Fibroblast of skin of back (primary cell): ENCODE measurements at regions not wholly inside any gene's neighbourhood (a gene's known extent, or its start where the extent isn't known, plus 50 kb on each side); places are given as distances from the start of the nearest gene placed in this dataset.
A peak's percentile ranks its signal among the peaks of the same experiment; 100 is the strongest.

Experiments
- DNase-seq: peaks from one replicate; pipeline ENCODE4 v3.0.0-alpha.2; 2013

GRCh38 chr20:57840066-57840465 is 130.3 kb upstream of the PMEPA1 start:
- DNase-seq: no peak

- DNase-seq: peak; percentile 15
These were observed 128.9 kb upstream of the PMEPA1 start for GRCh38 chr20:57838670-57839151.

- DNase-seq: no peak
These were observed 127.6 kb upstream of the PMEPA1 start for GRCh38 chr20:57837208-57838035.

- no peak for DNase-seq
These were observed 126.0 kb upstream of the PMEPA1 start for GRCh38 chr20:57835588-57836455.

- DNase-seq: no peak
These were observed 125.2 kb upstream of the PMEPA1 start for GRCh38 chr20:57835074-57835452.

DNA sequence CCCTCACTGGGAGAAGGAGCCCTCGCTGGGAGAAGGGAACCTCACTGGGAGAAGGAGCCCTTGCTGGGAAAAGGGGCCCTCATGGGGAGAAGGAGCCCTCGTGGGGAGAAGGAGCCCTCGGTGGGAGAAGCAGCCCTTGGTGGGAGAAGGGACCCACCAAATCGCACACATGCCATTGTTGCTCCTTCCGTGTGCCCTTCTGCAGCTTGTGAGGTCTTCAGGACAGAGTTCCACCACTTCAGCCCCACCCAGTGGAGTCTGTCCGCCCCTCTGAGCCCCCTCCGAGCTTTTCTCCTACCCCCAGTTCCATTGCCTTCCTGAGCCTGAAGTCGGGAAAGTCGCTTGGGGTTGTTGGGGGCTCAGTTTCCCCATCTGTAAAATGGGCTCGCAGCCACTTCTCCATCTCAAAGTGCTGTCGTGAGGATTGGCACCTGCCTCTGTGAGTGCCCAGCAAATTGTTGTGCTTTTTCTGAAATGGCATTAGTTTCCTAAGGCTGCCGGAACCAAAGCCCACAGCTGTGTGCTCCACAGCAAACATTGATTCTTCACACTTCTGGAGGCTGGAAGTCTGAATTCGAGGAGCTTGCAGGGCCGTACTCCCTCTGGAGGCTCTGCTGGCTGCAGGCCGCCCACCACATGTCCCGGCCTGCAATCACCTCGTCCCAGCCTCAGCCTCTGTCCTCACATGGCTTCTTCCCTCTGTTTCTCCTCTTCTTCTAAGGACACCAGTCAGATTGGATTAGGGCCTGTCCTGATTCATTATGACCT is 124.7 kb upstream of the PMEPA1 start:
- DNase-seq: no peak

DNA sequence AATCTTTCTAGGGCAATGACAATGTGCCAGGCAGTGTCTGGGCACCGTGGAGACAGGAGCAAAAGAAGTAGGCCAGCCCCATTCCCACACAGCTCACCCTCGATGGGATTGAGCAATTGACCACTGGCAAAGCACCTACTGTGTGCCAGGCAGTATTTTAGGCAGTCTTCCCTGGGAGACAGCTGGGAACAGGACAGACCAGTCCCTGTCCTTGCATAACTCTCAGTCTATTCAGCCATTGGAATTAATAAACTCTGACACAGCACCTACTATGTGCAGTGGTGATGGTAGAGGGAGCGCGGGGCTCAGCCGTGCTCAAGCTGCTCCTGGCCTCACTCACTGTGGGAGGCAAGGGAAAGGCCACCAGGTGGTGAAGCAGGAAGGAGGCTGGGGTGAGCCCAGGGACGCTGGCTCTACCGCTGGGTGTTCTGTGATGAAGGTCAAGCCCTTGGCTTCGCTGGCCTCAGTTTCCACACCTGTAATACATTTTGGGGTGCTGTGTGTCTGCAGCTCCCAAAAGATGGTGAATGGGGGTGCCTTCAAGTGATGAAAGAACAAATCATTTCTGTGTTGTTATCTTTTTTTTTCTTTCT is 122.3 kb upstream of the PMEPA1 start:
- no peak for DNase-seq

DNA sequence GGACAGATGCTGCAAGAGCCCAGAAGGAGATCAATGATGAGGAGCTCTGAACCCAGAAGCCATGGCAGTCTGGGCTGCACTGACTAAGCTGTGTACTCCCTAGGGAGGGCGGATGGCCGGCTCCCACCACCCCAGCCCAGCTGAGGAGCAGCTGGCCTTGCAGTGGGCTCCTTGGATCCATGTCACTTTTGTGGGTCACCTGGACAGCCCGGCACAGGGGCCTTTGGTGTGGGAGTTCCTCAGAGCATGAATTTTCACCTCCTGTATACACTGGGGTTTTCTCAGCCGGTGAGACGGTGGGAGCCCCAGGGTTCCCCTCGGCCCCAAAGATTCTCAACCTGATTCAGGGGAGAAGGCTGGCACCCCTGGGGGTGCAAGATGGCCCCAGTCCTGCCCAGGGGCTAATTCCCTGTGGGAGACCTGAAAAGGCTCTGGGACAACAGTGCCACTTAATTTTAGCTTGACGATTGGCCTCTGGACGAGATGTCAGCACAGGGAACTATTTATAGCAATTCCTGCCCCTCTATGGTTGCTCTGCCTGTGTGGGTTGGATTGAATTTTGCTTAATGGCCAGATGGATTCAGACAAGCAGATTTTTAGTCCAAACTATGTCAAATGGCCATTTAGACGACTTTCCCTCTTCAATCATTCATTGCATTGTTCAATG is 121.6 kb upstream of the PMEPA1 start:
- DNase-seq: no peak

DNA sequence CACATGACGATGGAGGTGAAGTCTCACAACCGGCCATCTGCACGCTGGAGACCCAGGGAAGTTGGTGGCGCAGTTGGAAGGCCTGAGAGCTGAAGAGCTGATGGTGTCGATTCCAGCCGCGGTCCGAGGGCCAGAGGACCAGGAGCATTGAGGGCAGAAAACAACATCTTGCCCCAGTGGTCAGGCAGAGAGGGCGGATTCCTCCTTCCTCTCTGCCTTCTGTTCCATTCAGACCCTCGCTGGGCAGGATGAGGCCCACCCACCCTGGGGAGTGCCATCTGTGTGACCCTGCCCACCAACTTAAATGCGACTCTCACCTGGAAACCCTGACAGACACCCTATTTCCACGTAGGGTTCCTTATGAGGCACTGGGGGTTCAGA is 120.7 kb upstream of the PMEPA1 start:
- no peak for DNase-seq

DNA sequence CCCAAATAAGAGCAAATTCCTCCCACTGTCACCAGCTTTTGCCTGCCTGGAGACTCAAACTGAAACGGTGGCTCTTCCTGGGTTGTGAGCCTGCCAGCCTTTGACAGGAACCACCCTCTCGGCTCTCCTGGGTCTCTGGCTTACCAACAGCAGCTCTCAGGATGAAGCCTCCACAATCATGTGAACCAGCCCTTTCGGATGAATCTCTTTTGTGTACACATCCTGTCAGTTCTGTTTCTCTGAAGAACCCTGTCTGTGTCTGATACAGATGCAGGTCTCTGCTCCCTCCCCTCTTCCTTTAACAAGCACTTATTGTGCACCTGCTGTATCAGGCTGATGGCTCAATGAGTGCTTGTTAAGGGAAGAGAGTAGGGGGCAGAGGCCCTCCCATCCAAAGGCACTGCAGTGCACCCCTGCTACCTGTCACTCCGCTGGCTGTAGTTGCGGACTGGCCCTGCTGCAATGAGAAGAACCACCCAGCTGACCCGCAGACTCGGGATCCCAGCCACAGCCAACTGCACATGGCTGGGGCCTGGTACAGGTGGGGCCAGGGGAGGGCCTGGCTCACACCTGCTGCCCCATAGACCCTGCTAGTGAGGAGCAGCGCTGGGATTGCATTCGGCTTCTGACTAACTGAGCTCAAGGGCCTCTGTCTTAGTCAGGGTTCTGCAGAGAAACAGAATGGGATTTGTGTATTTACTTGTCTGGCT is 120.1 kb upstream of the PMEPA1 start:
- no peak for DNase-seq

DNA sequence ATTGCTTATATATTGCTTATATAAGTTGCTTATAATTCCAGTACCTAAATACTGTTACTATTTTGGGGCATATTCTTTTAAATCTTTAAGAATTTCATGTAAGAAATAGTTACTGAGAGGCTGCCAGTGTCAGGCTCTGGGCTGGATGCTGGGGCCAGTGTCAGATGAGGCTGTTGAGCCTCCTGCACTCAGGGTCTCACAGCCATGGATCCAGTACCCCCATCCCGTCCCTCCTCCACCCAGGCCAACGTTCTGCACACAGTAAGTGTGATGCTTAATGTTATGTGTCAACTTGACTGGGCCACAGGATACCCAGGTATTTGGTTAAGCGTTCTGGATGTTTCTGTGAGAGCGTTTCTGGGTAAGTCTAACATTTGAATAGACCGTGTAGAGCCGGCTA is 119.5 kb upstream of the PMEPA1 start:
- no peak for DNase-seq

GRCh38 chr20:57828696-57829095 is 118.9 kb upstream of the PMEPA1 start:
- DNase-seq: no peak

- DNase-seq: no peak
These were observed 117.0 kb upstream of the PMEPA1 start for GRCh38 chr20:57826666-57827287.

DNA sequence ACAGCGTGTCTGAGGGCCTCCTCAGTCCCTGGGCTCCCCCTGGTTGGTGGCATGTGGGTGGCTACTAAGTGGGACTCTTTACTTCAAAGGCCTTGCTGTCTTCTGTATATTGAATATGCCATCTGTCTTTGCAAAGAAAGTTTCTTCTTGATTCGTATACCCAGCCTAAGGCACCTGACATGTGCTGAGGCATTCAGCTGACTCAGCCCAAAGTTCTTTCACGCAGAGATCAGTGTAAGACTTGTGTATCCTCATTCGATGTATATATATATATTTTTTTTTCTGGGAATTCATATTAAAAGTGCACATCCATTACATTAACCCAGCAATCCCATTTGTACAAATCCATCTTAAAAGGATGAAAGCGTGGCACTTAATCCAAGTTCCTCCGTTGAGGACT is 115.1 kb upstream of the PMEPA1 start:
- no peak for DNase-seq

DNA sequence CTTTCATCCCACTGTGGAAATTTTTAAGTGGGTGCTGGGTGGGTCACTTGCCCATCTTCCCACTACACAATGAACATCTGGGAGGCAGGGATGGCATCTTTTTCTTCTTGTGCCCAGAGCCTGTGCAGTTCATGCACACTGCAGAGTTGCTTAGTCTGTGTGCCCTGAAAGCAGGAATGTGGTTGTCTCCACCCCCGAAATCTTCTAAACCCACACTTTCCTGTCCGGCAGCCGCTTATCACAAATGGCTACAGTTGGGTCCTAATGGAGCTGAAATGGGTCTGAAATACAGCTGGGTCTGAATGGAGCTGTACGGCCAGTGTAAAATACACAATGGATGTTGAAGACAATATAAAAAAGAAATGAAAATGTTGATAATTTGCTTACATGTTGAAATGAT is 112.1 kb upstream of the PMEPA1 start:
- no peak for DNase-seq

GRCh38 chr20:57819691-57820380 is 110.0 kb upstream of the PMEPA1 start:
- DNase-seq: no peak

DNA sequence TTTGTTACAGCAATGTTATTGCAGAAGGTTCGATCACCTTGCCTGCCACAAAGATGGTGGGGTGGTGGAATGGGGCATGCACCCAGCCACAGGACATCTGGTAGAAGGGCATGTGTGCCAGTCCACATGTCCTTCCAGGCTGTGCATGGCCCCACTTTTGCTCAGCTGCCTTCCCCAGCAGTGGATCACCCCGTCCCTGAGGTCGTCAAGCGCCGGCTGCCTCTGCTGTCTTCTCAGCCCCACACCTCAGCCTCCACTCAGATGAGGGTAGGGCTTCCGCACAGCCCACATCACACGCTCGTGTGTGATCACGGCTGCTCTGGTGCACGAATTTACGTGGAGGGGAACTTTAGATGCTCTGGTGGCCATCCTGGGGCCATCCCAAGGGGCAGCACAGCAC is 109.5 kb upstream of the PMEPA1 start:
- DNase-seq: no peak

DNA sequence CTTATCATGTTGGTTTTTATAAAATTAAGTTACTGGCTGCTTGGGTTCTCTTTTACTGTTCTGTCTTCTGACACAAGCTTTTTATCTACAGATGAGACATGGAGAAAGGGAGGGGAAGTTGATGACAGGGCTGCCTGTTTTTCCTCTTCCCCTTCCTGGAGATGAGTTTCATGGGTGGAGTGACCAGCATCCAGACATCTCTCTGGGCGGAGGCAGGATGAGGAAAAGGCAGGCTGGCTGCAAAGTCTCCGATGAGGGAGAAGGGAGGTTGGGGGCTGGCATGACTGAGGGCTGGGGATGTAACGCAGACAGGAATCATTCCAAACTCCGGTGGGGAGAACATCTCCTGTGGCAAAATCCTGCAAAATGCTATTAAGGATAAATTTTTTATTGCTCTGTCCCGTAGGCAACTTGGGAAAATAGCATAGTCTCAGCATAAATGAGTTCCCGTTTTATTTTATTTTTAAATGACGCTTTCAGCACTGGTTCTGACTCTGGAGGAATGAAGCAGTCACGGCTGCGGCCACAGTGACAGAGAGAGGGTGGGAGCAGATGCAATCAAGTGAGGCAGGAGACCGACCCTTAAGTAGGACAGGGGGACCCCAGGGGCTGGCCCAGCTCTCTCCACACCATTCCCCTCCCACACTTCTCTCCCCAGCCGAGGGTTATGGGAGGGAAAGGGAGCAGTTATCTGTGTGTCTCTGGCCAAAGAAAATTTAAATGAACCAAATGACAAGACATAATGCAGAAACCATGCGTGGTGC is 108.8 kb upstream of the PMEPA1 start:
- no peak for DNase-seq

DNA sequence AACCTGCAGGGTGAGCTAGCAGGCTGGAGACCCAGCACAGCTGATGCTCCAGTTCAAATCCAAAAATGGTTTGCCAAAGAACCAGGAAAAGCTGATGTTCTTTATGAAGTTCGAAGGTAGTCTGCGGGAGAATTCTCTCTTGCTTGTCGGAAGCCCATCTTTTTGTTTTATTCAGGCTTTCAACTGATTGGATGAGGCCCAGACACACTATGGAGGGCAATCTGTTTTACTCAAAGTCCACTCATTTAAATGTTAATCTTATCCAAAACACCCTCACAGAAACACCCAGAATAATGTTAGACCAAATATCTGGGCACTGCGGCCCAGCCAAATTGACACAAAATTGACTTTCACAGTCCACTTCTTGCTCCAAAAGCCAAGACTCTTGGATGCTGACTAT is 105.6 kb upstream of the PMEPA1 start:
- no peak for DNase-seq
